ENCODE measurements at regions not wholly inside any gene's neighbourhood (a gene's known extent, or its start where the extent isn't known, plus 50 kb on each side); places are given as distances from the start of the nearest gene placed in this dataset.

- no peak overlapping the region for H3K9ac ChIP-seq (ENCODE audit: control insufficient read depth, insufficient read depth, low read length)
- peaks cover 7% of the 10 kb centered on the region; the same call in 1 of the 2 replicates for H3K4me1 ChIP-seq (ENCODE audit: control insufficient read depth, insufficient read depth, low read length)
- ChIA-PET POLR2A (no interaction called here), SMC1A (ENCODE audit: uncharacterized antibody, unreplicated experiment) (interaction anchor here (0.8 to 8.8 kb wide), 5 partner anchors 20 to 154 kb away, joined by 3 to 150 read pairs (median 35); partner anchors contain the start of gene DACT1), CTCF (interaction anchor here (7.1 kb wide), 1 partner anchor 20 kb away, joined by 49 read pairs; no protein-coding TSS in a partner anchor), RAD21 (ENCODE audit: unreplicated experiment) (no interaction called here)
- in situ Hi-C loops (cut with MboI), result no loop called here
- H3K36me3 ChIP-seq (ENCODE audit: control insufficient read depth in 2 of 2, insufficient read depth in 2 of 2, low read length in 1 of 2), result no peaks in the 10 kb centered on the region
- TF ChIP-seq PRDM15 (CRISPR knock-in tag; IDR thresholded peaks at IDR 0.05), result no peak
- H3K4me3 ChIP-seq, result no peak overlapping the region
- no peak overlapping the region for H3K4me2 ChIP-seq (ENCODE audit: control insufficient read depth, insufficient read depth)
- ATAC-seq, result no peak
- intact Hi-C loops (cut with micrococcal nuclease; ENCODE audit: unreplicated experiment), result loop anchor here (10.0 kb wide), 1 partner anchor 322 kb away; no protein-coding TSS in a partner anchor
- H3K9me3 ChIP-seq (replicated peaks; ENCODE audit: control insufficient read depth, insufficient read depth, low read length), result no peaks in the 10 kb centered on the region
- WGBS (ENCODE audit: insufficient coverage, insufficient replicate concordance, low lambda C conversion rate, missing lambda C conversion rate), result 37% methylated on average over 4 of the region's 4 CpGs
- DNase-seq (ENCODE audit: low read depth, low spot score), result no peak
- H4K20me1 ChIP-seq (ENCODE audit: control insufficient read depth, insufficient read depth), result no peaks in the 10 kb centered on the region
- H3K79me2 ChIP-seq (ENCODE audit: control insufficient read depth, insufficient read depth, low read length), result no peaks in the 10 kb centered on the region
- H2AFZ ChIP-seq (ENCODE audit: control insufficient read depth, low read depth, low read length), result no peak overlapping the region
- no peak overlapping the region for H3K27ac ChIP-seq (ENCODE audit: control insufficient read depth, insufficient read depth)
- no peaks in the 10 kb centered on the region for H3K27me3 ChIP-seq (replicated peaks in 1 of 2; ENCODE audit: control insufficient read depth in 2 of 2, insufficient read depth in 2 of 2, low read length in 1 of 2)
- FAIRE-seq, result no peak
- no TSS peak for BruUV-seq (replicated peaks)
Measured at GRCh38 chr14:58793131-58793740, 155.5 kb downstream of the DACT1 start.

Measured in GM12878 (cell line).